ENCODE measurements at regions not wholly inside any gene's neighbourhood (a gene's known extent, or its start where the extent isn't known, plus 50 kb on each side); places are given as distances from the start of the nearest gene placed in this dataset.
"Not testable (repeated sequence)": the region's sequence is repeated elsewhere in the genome, so short reads cannot be mapped to it uniquely, and the experiment has no call there.

DNA sequence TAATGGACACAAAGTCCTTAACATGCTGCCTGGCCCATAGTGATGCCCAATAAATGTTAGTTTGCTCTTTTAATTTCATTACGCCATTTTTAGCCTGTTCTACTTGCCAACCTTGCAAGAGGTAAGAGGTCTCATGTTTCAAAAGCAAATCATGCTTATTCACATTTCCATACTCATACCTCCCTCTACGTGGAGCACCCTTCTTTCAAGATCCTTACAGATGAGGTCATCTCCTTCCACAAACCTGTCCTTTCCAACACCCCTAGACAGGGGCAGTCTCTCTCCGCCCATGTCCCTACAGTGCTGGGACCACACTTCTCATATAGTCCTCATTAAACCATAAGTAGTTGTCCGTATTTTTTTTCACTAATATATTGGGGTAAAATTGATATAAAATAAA, 271.3 kb downstream of the FGFR2 start:
- DNase-seq (ENCODE audit: low read depth in 3 of 3) = no peak

DNA sequence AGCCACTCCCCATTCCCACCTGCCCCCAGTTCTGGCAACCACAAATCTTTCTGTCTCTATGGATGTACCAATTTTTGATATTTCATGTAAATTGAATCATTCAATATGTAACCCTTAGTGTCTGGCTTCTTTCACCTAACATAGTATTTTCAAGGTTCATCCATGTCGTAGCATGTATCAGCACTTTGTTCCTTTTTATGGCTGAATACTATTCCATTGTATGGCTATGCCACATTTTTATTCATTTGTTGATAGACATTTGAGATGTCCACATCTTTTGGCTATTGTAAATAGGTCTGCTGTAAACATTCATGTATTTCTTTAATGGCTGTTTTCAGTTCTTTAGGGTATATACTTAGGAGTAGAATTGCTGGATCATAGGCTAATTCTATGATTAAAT, 270.5 kb downstream of the FGFR2 start:
- no peak for DNase-seq (ENCODE audit: low read depth in 3 of 3)

DNA sequence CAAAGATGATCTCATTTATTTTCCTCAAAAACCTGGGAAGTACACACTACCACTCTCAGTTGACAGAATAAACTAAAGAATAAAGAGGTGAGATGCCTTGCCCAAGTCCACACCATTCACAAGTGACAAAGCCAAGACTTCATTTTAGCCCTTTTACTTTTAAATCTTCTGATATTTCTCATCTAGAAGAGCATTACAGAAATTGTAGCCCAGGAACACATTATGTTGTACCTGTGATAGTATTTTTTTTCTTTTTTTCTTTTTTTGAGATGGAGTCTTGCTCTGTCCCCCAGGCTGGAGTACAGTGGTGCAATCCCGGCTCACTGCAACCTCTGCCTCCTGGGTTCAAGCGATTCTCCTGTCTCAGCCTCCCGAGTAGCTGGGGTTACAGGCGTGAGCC, 268.6 kb downstream of the FGFR2 start:
- not testable (repeated sequence) for DNase-seq (ENCODE audit: low read depth in 3 of 3)

DNA sequence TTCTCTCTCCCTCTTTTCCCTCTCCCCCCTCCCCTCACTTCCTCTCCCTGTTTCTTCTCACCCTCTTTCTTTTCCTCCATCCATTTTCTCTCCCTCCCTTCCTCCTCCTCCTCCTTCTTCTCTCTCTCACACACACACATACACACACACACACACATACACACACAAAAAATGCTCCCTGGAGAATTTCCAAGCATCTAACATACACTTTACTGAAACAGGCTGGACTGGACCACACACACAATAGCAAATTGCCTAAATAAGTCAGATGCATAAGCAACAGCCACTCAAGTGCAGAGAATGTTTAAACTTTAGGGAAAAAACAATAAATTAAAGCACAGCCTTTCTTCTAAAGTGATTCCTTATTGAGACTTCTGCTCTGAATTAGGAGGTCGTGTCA, 267.7 kb downstream of the FGFR2 start:
- DNase-seq (ENCODE audit: low read depth in 3 of 3) = no peak

DNA sequence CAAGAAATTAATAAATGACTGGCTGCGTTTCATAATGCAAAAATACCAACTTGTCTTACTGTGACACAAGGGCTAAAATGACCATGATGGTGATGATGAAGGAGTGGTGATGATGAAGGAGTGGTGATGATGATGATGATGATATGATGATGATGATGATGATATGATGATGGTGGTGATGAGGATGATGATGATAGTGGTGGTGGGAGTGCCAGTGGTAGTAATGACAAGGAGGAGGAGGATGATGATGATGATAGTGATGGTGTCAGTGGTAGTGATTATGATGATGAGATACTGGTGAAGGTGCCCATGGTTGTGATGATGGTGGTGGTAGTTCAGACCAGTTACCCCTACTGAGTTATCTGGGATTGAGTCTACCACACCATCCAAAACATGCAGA, 265.9 kb downstream of the FGFR2 start:
- no peak for DNase-seq (ENCODE audit: low read depth in 3 of 3)

DNA sequence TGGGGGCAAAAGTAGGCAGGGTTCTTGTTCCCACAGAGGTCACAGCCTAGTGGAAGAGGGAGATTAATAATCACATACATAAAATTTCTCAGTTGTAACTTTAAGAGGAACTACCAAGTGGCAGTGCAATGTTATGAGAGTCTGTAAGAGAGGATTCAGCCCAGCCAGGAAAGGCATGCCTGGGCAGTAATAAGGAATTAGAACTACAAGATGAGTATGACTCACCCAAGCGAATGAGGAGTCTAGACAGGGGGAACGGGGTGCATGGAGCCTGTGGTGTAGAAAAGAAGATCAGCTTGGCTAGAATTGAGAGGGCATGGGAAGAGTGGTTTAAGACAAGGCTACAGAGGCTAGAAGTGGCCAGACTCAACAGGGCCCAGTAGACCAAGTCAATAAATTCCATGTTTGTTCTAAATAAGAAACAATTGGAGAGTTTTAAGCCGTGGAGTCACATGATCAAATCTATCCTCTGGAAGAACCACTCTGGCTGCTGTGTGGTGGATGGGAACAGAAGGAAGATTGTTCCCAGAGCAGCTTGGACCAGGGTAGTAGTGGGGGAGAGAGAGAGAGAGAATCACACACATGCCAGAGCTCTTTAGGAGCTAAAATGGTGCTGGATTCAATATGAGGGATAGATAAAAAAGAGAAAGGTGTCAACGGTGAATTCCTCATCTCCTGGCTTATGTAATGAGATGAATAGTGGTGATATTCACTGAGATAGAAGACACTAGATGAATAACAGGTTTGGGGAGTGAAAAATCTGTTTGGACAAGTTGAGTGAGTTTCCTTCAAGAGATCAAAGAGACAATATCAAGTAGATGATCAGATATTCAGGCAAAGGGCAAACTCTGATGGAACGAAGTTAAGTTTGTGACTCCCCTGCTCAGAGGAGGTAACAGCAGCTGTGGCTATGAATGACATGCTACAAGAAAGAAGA, 265.1 kb downstream of the FGFR2 start:
- no peak for DNase-seq (ENCODE audit: low read depth in 3 of 3)

DNA sequence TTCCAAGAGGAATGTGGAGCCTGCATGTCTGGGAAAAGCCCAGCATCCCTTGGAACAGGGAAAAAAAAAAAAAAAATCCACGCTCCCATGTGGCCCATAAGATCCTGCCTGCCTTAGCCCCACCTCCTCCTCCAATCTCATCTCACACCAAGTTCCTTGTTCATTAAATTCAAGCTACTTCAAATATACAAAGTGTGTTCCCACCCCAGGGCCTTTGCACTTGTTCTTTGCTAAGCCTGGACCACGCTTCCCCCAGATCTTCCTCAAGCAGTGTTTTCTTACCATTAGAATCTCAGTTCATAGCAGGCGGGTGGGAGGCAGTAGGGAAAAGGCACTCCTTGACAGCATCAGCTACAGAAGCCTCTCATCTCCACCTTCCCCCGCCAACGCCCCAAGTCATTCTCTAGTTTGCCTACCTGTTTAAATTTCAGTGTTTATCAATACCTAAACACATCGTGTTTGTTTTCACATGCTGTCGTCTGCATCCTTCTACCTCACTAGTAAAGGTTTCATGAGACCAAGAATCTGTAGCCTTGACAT, 262.8 kb downstream of the FGFR2 start:
- DNase-seq (ENCODE audit: low read depth in 3 of 3) = no peak

DNA sequence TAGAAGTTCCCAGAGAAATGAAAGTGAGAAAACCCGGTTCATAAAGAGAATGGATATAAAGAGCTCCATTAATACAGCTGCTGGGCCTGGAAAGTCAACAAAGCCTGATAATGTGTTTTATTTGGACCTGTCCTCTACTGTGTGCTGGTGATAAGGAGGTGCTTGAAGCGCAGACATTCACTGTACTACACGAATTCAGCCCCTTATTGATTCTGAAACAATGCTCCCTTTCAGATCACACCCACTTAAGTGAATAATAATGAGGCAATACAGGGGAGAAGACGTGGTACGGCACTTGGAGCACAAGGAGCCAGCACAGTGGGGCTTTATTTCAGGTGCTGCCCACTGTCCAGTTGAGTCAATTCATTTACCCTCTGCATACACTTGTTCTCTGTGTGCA, 260.8 kb downstream of the FGFR2 start:
- no peak for DNase-seq (ENCODE audit: low read depth in 3 of 3)

DNA sequence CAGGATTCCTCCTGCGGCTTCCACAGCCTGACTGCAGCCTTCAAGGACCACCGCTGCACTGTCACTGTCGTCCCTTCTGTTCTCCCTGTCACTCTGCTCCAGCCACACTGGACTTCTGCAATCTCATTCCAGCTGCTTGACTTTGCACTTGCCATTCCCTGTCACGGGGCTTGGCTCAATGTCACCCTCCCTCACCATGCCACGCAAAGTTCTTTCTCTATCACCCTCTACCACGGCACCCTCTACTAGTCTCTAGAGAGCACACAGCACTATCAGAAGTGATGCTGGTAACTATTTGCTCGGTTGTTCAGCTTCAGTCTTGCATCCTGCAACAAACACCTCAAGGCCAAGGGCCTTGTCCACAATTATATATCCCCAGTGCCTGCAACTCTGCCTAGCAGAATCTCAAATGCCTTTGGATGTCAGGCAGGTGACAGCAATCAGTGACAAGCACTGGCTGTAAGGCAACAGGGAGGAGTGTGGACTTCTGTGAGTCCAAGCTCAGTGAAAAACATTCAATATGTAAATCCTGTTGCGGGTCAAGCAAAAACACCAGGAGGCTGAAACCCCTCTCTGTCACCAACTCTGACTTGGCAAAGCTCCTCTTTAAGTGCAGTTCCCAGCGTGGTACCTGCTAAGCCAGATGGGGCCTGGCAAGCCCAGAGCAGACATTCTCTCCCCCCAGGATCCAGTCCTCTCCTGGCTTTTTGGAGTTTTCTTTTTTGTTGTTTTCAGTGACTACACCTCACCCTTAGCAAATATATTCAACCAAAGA, 259.9 kb downstream of the FGFR2 start:
- DNase-seq (ENCODE audit: low read depth in 3 of 3) = no peak

DNA sequence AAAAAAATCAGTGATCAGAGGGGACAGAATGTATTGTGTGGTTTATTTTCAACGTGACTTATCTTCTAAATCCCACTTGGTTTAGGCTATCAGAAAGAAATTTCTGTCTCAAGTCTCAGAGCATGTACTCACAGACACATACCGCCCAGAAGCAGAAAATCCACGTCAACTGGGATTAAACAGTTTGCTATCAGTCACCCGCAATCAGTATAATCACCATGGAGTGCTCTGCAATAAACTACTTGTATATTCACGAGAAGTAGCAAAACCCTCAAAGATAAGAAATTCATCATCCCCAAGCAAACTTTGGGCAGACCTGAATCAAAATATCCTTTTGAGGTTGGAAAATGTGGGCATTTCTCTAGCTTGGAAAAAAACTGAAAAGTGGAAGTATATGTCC, 259.1 kb downstream of the FGFR2 start:
- no peak for DNase-seq (ENCODE audit: low read depth in 3 of 3)

DNA sequence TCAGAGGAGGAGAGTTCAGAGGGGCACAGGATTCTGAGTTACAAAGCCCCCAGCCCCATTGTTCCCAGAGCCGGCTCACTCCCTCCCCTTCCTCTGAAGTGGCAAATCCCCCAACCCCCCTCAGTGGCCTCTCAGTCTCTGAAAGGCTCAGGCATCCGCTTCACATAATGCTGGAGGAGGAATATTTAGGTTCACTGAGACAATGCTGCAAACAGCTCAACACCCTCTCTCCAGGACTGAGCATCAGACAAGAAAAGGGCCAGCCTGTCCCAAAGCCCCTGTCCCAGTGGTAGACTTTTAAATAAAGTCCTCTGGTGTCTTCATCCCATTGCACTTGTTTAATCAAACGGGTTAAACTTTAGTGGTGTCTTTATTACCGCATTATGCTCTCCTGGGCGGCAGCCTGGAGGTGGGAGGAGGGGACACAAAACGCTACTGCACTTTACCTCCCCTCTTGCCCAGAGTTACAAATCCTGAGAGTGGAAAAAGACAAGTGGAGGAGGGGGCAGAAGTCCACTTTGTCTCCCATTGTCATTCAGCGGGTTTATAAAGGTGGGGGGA, 257.9 kb downstream of the FGFR2 start:
- no peak for DNase-seq (ENCODE audit: low read depth in 3 of 3)

DNA sequence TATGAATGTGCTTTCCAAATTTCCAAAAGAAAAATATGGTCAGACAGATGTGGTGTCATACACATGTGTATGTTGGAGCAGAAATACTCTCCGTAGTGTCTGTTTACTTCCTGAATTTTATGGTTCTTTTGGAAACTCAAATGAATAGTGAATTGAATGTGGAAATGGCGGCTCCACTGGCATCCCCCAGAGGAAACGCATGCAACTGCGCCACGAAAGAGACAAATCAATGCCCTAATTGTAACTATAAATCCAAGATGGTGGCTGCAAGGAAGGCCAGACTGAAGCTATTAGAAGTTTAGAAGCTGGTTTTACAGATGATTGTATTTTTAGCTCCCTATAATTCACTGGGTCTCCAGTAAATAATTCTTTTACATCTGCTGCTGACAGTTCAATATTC, 246.7 kb downstream of the FGFR2 start:
- DNase-seq (ENCODE audit: low read depth in 3 of 3) = no peak

DNA sequence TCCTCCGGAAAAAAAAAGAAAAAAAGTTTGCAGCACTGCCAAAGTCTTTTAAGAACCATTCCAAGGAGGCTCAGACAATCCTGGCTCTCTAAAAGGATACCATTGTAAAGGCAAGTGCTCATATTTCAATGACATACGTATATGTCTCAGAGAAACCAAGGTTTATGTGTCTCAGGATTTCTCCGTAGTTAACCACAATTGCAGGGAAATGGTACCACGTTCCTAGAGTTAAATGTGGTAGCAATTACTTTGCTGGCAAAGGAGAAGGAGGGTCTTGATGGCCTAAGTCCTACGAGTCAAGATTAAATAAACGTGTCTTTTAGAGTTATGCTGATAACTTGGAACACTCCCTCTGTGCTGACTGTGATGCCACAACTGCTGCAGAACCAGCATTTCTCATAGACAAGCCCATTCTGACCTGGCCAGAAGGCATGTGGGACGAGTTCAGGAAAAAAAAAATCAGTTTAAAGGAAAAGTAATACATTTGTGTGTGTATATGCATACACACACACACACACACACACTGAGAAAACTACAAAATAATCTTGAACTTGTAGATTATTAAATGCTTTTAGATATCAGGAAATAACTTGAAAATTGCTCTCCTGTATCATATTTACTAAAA, 245.9 kb downstream of the FGFR2 start:
- DNase-seq (ENCODE audit: low read depth in 3 of 3) = no peak

DNA sequence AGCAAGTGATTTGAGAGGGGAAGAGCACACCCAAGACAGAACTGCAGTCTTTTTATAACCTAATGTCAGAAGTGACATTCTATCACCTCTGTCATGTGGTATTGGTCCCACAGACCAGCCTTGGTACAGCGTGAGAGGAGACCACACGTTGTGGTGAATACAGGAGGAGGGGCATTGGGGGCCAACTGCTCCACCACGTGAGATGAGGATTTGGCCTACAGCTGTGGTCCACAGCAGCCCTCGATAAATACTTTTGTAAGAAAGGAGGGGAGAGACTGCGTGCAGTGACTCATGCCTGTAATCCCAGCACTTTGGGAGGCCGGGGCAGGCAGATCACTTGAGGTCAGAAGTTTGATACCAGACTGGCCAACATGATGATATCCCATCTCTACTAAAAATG, 243.1 kb downstream of the FGFR2 start:
- DNase-seq (ENCODE audit: low read depth in 3 of 3) = no peak

DNA sequence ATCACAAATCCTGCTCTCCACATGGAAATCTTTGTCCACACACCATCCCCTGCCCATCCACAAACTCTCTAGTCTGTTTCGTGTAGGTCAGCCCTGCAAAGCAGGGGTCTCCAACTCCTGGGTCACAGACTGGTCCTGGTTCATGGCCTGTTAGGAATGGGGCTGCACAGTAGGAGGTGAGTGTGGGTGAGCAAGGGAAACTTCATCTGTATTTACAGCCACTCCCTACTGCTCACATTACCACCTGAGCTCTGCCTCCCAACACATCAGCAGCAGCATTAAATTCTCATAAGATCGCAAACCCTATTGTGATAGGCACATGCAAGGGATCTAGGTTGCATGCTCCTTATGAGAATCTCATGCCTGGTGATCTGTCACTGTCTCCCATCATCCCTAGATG, 242.1 kb downstream of the FGFR2 start:
- no peak for DNase-seq (ENCODE audit: low read depth in 3 of 3)

DNA sequence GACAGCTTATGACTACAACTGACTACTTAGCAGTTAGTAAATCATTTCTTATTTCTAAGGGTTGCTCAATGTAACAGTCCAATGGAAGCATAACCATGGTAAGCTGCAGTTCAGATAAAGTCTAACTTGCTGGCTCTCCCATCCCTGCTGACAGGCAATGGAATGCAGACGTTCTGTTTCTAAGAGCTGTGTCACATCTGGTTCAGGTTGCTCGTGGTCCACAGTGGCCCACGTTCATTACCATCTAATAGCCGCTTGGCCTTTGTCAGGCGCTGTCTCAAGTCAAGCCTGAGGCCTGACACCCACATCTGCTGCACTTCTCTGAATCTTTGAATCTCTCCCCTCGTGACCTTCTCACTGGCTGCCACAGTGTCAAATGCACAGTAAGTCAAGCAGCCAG, 240.8 kb downstream of the FGFR2 start:
- no peak for DNase-seq (ENCODE audit: low read depth in 3 of 3)

DNA sequence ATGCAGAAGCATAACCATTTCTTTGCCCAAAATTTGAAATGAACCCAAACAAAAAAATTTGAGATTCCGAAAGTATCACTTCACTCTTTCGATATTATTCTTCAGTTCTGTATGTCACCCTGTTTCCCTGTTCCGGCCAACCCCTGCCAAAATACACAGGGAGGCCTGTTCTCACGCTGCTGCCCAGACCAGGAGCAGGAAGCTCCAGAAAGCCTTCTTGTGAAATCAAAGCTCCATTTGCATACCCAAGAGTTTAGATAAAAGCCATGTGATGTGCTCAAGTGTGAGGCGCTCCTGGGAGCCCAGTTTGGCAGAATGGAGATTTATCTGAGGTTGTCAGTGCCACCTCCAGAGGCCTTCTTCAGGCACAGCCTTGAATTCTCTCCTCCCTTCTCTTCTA, 236.2 kb downstream of the FGFR2 start:
- no peak for DNase-seq (ENCODE audit: low read depth in 3 of 3)

DNA sequence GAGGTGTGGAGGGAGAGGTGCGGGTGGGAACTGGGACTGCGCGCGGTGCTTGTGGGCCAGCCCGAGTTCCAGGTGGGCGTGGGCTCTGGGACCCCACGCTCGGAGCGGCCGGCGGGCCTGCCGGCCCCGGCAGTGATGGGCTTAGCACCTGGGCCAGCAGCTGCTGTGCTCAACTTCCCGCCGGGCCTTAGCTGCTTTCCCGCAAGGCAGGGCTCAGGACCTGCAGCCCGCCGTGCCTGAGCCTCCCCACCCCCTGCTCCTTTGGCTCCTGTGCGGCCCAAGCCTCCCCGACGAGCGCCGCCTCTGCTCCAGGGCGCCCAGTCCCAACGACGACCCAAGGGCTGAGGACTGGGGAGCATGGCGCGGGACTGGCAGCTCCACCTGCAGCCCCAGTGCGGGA, 232.7 kb downstream of the FGFR2 start:
- DNase-seq (ENCODE audit: low read depth in 3 of 3) = no peak

DNA sequence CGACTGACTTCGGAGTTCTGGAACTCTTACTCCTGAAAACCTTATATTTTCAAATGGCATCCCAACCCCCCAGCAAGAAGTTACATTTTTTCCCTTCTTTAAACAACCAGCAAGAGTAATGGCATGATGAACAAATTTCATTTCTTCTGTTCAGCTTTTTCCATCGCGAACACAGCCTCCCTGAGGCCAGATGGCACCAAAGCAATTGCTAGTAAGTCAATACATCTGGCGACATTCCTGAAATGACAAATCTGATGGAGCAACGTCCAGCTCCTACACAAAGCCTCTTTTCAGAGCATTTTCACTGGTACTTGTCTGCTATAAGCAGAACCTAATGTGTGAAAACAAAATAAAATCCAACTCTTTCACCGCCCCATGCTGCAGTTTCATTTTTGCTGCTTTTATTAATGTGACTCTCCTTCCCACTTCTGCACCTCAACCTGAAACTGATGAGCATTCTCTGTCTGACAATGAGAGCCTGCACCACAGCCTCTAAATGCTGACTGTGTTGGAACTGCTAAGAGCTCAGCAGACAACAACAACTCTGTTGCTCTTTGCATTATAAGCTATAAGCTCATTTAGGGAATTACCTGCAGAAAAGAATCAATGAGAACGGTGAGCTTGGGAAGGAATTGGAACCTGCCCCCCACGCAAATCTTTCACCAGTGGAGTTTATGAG, 229.8 kb downstream of the FGFR2 start:
- DNase-seq (ENCODE audit: low read depth in 3 of 3) = no peak

DNA sequence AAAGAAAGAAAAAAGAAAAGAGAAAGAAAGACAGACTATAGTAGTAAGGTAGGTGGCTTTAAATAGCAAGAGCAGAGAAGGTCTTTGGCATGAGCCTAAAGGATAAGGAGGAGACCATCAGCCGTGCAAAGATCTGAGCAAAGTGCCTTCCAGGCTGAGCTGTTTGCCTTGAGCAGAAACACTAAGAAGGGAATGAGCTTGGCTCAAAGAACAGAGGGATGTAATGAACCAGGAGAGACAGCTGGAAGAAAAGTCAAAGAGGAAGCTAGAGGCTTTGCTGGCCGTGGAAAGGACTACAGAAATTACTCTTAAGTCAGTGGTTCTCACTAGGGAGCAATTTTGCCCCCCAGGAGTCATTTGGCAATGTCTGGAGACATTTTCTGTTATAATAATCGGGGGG, 228.6 kb downstream of the FGFR2 start:
- no peak for DNase-seq (ENCODE audit: low read depth in 3 of 3)

DNA sequence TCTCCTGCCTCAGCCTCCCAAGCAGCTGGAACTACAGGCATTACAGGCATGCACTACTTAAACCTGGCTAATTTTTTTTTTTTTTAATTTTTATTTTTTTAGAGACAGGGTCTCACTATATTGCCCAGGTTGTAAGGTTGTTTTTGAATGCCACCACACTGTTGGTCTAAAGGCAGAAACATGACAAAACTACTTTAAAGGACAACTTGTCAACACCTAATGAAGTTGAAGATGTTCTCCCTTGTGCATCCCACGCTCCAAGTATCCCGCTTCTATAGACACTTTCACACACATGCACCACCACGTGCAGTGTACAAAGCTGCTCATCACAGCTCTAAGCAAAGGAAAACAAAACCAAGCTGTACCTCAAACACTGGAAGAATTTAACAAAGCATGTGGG, 226.4 kb downstream of the FGFR2 start:
- no peak for DNase-seq (ENCODE audit: low read depth in 3 of 3)

DNA sequence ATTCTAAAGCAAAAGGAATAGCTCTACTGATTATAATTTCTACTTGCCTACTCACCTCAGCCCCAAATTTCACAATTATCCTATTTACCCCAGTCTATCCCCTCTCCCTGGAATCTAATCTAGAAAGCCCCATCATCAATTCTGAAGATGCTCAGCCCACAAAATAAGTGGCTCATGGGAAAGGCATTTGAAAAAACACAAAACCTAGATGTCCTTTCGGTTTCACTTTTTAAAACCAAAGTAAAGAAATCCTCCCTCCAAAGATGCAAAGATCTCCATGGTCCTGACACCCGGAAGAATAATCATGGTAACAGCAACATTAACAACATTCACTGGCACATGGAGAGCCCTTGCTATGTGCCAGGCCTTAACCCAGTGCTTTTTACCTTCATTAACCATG, 224.8 kb downstream of the FGFR2 start:
- no peak for DNase-seq (ENCODE audit: low read depth in 3 of 3)

Measured in stimulated activated CD4-positive, alpha-beta T cell treated with anti-CD3 and anti-CD28 coated beads, TNF-alpha, amount 100 ng/mL, for 24 hours (primary cell).